IPS DF 6.9 (cell line): ENCODE measurements at regions not wholly inside any gene's neighbourhood (a gene's known extent, or its start where the extent isn't known, plus 50 kb on each side); places are given as distances from the start of the nearest gene placed in this dataset.
"Not testable (repeated sequence)": the region's sequence is repeated elsewhere in the genome, so short reads cannot be mapped to it uniquely, and the experiment has no call there.

Experiments used
- DNase-seq: peaks from one replicate; pipeline ENCODE4 v3.0.0-alpha.2; 2013; ENCODE audit warnings: low read depth, low spot score
- H3K27ac ChIP-seq: one replicate; pipeline ENCODE4 v1.5.1; 2013; ENCODE audit warnings: low read length, control low read depth
- H3K27me3 ChIP-seq: 2 replicates; pipeline ENCODE4 v1.6.1; 2013; ENCODE audit warnings: mild to moderate bottlenecking, low read length; ENCODE audit not compliant: control insufficient read depth, insufficient read depth
- H3K36me3 ChIP-seq: 2 replicates; pipeline ENCODE4 v1.6.1; 2013; ENCODE audit warnings: low read length; ENCODE audit not compliant: control insufficient read depth, insufficient read depth
- H3K4me1 ChIP-seq: 2 replicates; pipeline ENCODE4 v1.6.1; 2013; ENCODE audit warnings: low read length; ENCODE audit not compliant: control insufficient read depth, insufficient read depth
- H3K4me3 ChIP-seq: 2 replicates; pipeline ENCODE4 v1.5.1; 2013; ENCODE audit warnings: mild to moderate bottlenecking, low read length
- H3K9me3 ChIP-seq: 2 replicates; pipeline ENCODE4 v1.6.1; 2013; ENCODE audit warnings: low read length, inconsistent platforms; ENCODE audit not compliant: control insufficient read depth, insufficient read depth
- WGBS: extraction: QIAGEN DNeasy Blood & Tissue Kit; methylation state at CpG from one replicate; pipeline ENCODE4 v1.1.7; 2013; ENCODE audit warnings: mixed read lengths, missing lambda C conversion rate; ENCODE audit not compliant: insufficient read length, insufficient coverage; 5-methylcytosine and 5-hydroxymethylcytosine counted together

DNA sequence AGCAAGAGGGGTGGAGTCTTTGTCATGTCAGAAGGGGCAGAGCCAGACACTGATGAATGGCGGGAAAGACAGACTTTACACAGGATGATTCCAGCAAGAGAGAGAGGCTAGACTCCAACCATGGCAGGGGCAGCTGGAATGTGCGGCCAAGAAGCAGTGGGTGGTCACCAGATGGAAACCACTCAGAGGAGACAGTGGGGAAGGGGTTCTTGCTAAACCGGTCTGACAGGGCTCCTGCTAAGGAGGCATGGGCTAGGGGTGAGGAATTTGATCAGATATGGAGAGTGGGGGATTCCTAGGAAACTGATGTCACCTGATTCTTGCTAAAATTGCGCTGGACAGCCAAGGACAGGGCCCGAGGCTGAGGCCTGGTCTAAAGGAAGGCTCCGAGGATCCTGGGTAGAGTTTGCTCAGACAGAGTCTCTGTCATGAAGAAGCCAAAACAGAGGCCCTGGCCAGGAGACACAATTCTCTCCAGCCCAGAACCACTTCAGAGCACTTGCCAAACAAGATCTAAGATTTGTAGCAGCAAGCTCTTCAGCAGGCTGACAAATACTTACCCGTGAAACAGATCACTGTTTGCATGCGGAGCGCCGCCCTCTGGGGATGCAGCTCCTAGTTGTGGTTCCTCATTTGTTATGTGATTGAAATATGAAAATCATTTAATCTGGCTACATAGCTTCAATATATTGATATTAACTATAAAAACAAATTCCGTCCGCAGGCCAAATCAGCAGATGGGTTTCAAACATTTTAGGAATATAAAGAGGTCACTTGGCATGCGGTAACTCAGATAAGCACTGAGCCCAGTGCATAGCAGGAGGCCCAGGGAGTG, 377.0 kb downstream of the TCERG1L start:
- no peak overlapping the region for H3K27ac ChIP-seq
- no peaks in the 10 kb centered on the region; the same call in 1 of the 2 replicates for H3K36me3 ChIP-seq
- no peak overlapping the region for H3K4me3 ChIP-seq
- no peaks in the 10 kb centered on the region for H3K27me3 ChIP-seq
- H3K9me3 ChIP-seq, result peaks cover 32% of the 10 kb centered on the region
- H3K4me1 ChIP-seq, result no peaks in the 10 kb centered on the region
- DNase-seq, result no peak
- no CpG with 5 or more reads among the region's 13 CpGs for WGBS

DNA sequence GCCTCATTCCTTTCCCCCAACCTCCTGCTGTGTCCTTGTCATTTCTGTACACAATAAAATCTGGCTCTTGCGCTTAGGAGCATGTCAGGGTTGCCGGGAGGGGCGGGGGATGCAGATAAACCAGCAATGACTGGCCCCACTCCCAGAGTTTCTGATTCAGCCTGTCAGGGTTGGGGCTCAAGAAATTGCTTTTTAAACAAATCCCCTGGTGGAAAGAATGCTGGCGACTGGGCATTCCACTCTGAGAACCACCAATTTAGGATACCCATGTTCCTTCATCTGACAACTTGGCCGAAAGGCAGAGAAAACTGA, 376.4 kb downstream of the TCERG1L start:
- no CpG with 5 or more reads among the region's 5 CpGs for WGBS
- H3K9me3 ChIP-seq, result peaks cover 31% of the 10 kb centered on the region
- no peaks in the 10 kb centered on the region for H3K4me1 ChIP-seq
- H3K27ac ChIP-seq, result no peak overlapping the region
- no peaks in the 10 kb centered on the region for H3K27me3 ChIP-seq
- H3K36me3 ChIP-seq, result no peaks in the 10 kb centered on the region; the same call in 1 of the 2 replicates
- no peak overlapping the region for H3K4me3 ChIP-seq
- DNase-seq, result no peak

DNA sequence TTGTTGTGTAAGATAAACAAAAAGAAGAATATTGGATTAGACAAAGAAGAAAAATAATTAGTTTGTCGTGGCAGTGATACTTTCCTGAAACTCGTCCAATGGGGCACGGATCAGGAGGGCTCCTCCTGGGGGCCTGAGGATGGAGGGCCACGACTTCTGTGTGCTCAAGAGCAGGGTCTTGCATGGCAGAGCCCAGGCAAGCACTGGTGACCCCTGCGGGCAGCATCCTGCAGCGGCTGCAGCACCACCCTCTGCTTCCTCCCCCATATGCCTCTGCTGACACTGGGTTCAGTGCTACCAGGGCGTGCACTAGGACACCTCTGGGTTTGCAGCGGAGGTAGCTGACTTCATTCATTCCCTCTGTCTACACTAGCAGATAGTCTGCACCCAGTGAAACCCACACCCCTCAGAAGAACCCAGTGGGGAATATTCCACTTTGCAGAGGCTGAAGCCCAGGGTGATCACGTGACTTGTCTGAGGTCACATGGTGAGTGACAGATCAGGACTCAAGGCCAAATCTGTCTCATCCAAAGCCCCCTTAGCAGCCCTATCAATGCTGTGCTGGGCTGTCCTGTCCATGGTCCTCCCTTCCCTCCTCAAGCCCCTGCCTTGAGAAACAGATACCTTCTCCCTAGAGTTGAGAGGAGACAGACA, 375.5 kb downstream of the TCERG1L start:
- Histone ChIP-seq H3K4me3 (no peak overlapping the region), H3K27ac (no peak overlapping the region), H3K36me3 (no peaks in the 10 kb centered on the region), H3K9me3 (peaks cover 30% of the 10 kb centered on the region), H3K4me1 (no peaks in the 10 kb centered on the region), H3K27me3 (no peaks in the 10 kb centered on the region)
- DNase-seq, result no peak
- no CpG with 5 or more reads among the region's 9 CpGs for WGBS

DNA sequence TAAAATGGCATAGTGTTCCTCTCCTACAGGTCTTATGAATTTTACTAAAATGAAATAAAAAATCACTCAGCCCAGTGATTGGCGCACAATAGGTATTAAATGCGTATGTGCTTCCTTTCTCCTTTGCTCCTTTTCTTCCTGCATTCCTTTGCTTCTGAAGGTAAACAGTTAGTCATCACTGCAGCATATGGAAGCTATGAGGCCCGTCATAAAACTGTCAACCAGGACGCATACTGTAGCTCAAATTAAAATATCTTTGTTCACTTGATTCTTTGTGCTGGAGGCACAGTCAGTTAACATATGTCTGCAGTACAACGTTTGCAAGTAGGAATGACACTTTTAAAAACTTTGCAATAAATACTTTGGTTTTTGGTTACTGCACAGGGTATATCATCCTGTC, 374.7 kb downstream of the TCERG1L start:
- no peak overlapping the region for H3K4me3 ChIP-seq
- H3K4me1 ChIP-seq, result no peaks in the 10 kb centered on the region
- WGBS, result no CpG with 5 or more reads among the region's 5 CpGs
- H3K9me3 ChIP-seq, result peaks cover 26% of the 10 kb centered on the region
- H3K27me3 ChIP-seq, result no peaks in the 10 kb centered on the region
- no peak for DNase-seq
- H3K36me3 ChIP-seq, result no peaks in the 10 kb centered on the region
- no peak overlapping the region for H3K27ac ChIP-seq

DNA sequence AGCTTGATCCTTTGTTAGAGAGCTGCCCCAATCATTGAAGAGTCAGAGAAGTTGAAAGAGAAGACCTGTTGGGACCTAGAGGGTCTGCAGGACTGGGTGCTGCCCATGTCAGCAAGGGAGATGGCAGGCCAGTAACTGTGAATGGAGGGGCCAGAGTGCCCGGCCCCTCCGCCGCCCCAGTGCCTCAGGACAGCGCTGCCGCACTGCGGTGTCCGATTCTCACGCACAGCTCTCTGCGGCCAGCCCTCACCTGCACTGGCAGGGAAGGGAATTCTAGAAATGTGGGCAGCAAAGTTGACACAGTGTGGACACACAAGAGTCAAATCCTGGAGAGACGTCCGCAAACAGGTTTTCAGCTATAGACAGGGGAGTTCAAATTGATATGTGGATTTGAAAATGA, 373.5 kb downstream of the TCERG1L start:
- H3K4me1 ChIP-seq, result no peaks in the 10 kb centered on the region
- no CpG with 5 or more reads among the region's 11 CpGs for WGBS
- DNase-seq, result no peak

DNA sequence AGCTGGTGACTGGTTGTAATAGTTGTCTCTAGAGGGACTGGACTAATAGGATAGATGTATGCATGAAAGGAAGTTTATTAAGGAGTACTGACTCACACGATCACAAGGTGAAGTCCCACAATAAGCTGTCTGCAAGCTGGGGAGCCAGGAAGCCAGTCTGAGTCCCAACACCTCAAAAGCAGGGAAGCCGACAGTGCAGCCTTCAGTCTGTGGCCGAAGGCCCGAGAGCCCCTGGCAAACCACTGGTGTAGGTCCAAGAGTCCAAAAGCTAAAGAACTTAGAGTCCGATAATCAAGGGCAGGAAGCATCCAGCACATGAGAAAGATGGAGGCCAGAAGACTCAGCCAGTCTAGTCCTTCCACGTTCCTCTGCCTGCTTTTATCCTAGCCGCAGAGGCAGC, 372.6 kb downstream of the TCERG1L start:
- WGBS, result no CpG with 5 or more reads among the region's 7 CpGs
- DNase-seq, H3K4me3 ChIP-seq: not testable (repeated sequence)

More for the DNA sequence above, 373.5 kb downstream of the TCERG1L start:
- Histone ChIP-seq H3K4me3 (no peak overlapping the region), H3K36me3 (no peaks in the 10 kb centered on the region), H3K27me3 (no peaks in the 10 kb centered on the region), H3K27ac (no peak overlapping the region), H3K9me3 (peaks cover 30% of the 10 kb centered on the region)

DNA sequence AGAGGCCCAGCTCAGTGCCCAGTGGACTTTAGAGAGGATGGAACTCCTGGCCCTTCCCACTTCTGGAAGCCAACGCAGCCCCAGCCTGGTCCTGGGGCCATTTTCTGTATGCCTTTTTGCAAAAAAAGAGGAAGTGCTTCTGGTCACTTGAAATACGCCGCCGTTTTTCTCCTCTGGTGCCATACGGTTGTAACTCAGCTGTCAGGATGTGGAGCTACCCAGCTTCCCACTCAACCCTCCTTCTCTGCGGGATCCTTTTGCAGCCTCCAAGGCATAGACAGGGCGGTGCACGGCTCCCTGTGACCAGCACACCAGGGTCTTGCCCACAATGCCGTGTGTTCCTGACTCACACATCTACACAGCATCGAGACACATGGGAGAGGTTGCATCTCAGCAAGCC, 369.6 kb downstream of the TCERG1L start:
- no CpG with 5 or more reads among the region's 10 CpGs for WGBS
- no peak overlapping the region for H3K27ac ChIP-seq

More for the DNA sequence above, 372.6 kb downstream of the TCERG1L start:
- not testable (repeated sequence) for H3K36me3 ChIP-seq, H3K4me1 ChIP-seq, H3K27me3 ChIP-seq, H3K27ac ChIP-seq
- peaks cover 28% of the 10 kb centered on the region for H3K9me3 ChIP-seq

DNA sequence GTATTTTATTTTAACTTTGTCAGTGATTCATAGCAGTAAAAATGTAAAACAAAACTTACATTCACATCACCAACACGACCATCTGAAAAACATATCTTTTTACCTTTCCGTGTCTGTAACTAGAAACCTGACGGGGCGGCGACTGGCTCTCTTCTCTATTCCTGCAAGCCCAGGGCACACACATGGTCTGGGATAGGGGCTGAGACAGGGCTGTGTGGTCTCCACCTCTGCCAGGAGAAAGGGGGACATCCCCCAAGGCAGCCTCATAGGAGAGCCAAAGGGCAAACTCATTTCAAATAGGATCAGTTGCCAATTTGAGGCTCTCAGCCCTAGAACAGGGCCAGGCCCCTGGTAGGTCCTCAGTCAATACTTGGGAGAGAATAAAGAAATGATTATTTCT, 359.4 kb downstream of the TCERG1L start:
- no peak for DNase-seq
- H3K27ac ChIP-seq, result no peak overlapping the region
- 100% methylated on average over 2 of the region's 5 CpGs for WGBS
- H3K36me3 ChIP-seq, result no peaks in the 10 kb centered on the region
- no peak overlapping the region for H3K4me3 ChIP-seq
- no peaks in the 10 kb centered on the region for H3K27me3 ChIP-seq
- no peaks in the 10 kb centered on the region for H3K4me1 ChIP-seq
- H3K9me3 ChIP-seq, result peaks cover 33% of the 10 kb centered on the region

More for the DNA sequence above, 369.6 kb downstream of the TCERG1L start:
- Histone ChIP-seq H3K9me3 (peaks cover 25% of the 10 kb centered on the region), H3K27me3 (no peaks in the 10 kb centered on the region), H3K4me1 (no peaks in the 10 kb centered on the region), H3K4me3 (no peak overlapping the region), H3K36me3 (no peaks in the 10 kb centered on the region)
- DNase-seq, result no peak

DNA sequence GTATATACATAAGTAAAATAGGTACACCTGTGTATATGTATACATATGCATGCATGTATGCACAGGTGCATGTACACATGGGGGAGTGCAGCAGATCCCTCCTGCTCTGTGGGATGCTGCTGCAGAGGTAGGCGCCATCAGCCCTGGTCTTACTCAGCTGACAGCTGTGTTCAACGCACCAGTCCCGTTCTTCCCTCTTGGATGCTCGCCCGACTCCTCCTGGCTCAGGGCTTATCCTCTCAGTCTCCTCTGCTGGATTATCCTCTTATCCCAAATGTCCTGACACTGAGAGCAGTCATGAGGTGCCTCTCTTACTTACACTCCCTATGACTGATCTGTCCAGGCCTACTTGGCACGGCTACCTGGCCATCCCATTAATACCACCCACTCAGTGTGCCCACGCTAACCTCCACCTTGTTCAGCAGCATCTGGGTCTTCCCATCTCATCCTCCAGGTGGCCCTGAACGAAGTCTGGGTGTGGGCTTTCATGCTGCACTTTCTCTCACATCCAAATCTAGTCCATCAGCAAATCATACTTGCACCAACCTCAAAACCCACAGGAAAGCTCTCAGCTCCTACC, 357.1 kb downstream of the TCERG1L start:
- Histone ChIP-seq H3K9me3 (peaks cover 31% of the 10 kb centered on the region), H3K27me3 (no peaks in the 10 kb centered on the region), H3K4me1 (no peaks in the 10 kb centered on the region), H3K36me3 (no peaks in the 10 kb centered on the region), H3K4me3 (no peak overlapping the region), H3K27ac (no peak overlapping the region)
- no CpG with 5 or more reads among the region's 8 CpGs for WGBS
- DNase-seq, result no peak

DNA sequence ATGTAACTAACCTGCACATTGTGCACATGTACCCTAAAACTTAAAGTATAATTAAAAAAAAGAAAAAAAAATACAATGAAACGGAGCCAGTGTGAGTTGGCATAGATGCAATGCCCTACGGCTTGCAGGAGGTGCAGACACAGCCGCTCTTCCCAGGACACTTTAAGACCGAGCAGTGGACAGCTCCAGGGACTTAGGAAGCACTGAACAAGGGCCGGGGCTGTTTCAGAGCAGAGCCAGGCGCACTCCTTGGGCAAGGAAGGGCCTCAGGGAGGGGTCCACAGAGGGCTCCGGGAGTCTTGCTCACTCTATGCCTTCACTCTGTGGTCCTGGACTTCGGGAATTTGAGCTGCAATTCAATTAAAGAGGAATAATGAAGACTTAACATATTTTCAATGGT, 355.3 kb downstream of the TCERG1L start:
- no CpG with 5 or more reads among the region's 8 CpGs for WGBS
- H3K9me3 ChIP-seq, result peaks cover 29% of the 10 kb centered on the region
- no peaks in the 10 kb centered on the region for H3K36me3 ChIP-seq
- no peaks in the 10 kb centered on the region for H3K4me1 ChIP-seq
- no peak for DNase-seq
- H3K4me3 ChIP-seq, result no peak overlapping the region
- no peaks in the 10 kb centered on the region for H3K27me3 ChIP-seq
- no peak overlapping the region for H3K27ac ChIP-seq
